GM21529 (cell line): ENCODE measurements at regions not wholly inside any gene's neighbourhood (a gene's known extent, or its start where the extent isn't known, plus 50 kb on each side); places are given as distances from the start of the nearest gene placed in this dataset.

Experiments used
- ATAC-seq: cut with Tn5 transposase; IDR thresholded peaks from one replicate; pipeline ENCODE4 v1.9.1; 2021; ENCODE audit not compliant: unreplicated experiment

DNA sequence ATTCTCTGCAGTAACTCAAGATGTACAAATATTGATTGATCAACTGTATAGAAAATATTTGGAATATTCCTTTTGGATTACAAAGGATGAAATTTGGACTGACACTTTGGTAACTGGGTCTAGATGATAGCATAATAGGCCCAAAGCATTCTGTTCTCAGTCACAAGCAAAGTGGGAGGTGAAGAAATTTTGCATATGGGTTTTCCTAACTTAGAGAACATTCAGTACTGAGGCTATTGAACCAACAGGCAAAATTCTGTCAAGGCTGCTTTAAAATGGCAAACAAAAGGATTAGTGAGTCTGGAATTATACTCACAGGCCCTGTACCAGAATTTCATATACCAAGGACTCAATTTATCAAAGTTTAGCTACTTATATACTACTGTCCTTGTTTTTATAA, 1020.6 kb downstream of the TLE4 start:
- no peak for ATAC-seq

DNA sequence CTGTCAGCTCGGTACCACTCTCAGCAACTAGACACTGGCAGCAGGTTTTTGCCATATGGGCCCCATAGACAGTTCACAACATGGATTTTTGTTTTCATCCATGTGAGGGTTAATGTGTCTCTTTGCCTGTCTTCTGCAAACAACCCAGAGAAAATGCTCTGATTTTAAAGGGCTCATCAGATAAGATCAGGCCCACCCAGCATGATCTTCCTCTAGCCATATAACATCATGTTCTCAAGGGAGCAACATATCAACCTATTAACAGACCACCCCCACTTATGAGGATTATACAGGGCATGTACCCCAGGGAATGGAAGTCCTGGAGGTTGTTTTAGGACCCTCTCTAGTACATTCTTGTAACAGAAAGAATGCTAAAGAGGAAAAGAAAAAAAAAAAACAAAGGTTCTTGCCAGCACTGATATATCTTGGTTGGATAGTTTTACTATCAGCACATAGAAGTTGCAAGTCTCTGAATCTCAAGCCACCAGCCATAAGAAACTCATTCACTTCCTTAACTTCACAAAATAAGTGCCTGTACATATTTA, 1015.1 kb downstream of the TLE4 start:
- no peak for ATAC-seq

DNA sequence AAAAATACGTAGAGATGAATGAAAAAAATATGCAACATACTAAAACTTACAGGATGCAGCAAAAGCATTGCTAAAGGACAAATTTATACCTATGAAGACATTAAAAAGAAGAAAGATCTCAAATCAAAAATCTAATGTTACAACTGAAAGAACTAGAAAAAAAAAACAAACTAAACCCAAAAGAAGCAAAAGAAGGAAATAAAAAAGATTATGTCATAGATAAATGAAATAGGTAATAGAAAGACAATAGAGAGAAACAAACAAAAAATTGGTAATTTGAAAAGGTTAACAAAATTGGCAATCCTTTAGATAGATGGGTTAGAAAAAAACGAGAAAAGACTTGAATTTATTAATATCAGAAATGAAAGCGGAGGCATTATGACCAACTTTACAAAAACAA, 1000.2 kb downstream of the TLE4 start:
- ATAC-seq: no peak

DNA sequence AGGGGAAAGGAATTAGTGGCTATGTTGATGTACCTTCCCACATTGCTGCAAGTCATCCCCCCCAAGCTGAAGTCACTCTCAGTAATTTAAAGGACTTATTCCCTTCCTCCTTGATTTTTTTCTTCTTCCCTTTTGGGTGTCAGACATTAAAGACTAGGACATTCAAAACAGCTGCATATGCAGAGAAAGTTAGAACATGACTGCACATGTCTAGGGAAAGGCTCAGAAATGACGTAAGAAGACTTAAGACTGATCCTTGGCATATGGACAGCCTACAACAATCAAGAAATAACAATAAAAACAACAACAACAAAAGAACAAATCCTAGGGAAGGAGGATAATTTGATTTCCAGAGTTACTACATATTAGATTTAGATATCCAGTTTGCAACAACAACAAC, 997.5 kb downstream of the TLE4 start:
- no peak for ATAC-seq

DNA sequence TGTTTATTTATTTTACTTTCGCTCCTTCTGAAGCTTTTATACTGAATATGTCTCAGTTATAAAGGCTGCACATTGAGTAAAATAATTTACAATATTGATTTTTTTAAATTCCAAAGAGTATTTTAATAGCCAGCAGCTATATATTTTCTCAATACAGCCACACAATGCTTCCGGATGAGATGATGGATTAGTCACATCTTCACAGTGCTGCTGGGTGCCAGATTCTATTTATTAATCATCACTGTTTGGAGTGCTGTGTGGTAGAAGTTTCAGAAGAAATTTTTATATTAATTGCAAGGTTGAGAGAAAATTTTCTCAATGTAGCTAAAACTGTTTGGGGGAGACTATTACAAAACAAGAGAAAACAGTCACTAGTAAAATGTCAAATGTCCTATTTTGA, 989.8 kb downstream of the TLE4 start:
- no peak for ATAC-seq

DNA sequence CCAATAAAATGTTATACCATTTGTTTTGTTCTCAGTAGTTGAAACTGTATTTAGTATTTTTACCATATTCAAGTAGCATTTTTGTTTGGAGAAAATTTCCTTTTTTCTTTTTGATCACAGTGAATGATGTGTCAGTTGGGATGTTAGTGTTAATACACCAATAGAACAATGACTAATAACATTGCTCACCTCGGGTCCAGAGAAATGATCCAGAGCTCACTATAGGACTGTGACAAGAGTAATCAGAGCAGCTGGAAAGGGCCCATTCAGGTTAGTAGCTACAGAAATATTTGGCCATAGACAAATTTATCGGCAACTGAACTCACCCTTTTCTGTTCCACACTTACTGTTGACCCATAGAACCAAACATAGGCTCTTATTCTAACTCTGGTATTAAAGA, 989.2 kb downstream of the TLE4 start:
- no peak for ATAC-seq

DNA sequence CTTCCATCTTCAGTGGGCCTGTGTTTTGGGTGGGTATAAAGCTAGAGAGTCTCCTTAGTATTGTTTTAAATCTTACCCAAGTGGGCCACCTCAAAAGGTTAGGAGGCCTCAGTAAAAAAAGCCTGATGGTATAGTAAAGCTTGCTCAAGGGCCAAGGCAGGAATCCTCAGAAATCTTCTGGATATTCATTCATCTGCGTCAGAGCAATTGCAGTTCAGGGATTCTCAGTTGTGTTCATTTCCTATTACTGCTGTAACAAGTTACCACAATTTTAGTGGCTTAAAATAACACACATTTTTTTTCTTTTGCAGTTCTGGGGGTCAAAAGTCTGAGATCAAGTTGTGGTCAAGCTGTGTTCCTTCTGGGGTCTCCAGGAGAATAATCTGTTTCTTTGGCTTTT, 985.5 kb downstream of the TLE4 start:
- ATAC-seq: no peak

DNA sequence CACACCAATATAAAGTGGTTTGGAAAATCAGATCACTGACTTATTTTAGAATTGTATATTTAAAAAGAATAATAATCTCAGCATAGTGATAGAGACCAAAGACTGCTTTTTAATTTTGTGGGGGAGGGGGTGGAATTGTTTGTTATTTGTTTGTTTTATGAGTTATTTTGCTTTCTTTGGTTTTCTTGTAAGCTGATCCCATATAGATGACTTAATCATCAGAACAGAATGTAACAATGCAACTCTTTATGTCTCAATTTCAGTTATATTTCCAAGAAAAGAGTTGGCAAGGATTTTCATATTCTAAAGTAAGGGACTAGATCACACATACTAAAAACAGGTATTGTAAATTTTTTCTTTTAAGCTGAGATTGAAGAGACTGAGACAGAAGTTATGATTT, 984.9 kb downstream of the TLE4 start:
- no peak for ATAC-seq

DNA sequence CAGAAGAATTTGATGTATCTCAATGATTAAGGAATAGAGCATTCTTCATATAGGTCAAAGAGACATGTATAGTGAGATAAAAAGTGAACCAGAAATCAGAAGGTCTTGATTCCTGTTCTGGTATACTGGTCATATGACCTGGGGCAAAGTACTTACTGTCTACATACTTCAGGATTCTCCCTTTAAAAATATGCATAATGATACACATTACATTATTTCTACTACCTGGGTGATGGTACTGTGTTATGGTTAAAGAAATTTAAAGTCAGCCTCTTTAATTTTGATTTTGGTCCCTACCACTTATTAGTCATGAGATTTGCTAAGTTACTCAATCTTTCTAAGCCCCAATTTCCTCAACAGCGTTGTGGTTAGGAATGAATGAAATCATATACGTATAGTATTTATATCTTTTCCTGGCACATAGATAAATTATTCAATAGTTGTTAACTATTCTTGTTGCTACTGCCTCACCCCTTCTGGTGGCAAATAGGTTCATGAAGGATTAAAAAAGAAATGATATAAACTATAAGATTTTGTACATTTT, 984.1 kb downstream of the TLE4 start:
- no peak for ATAC-seq

DNA sequence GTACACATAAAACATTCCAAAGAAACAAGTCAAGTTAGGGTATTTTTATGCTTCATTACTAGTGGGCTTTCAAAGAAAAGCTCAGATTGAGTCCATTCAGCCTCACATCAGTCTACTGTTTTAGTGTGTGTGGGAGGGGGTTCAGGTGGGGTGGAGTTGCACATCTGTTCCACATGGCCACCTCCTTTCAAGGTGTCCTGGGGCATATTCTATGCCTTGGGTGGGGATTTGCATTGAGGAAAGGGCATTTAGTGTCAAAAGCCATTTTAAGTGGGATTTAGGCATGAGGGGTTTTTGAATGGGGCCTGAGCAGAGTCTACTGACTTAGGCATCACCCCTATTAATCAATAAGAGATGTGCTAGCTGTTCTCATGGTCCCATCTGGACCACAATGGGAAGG, 983.1 kb downstream of the TLE4 start:
- no peak for ATAC-seq

DNA sequence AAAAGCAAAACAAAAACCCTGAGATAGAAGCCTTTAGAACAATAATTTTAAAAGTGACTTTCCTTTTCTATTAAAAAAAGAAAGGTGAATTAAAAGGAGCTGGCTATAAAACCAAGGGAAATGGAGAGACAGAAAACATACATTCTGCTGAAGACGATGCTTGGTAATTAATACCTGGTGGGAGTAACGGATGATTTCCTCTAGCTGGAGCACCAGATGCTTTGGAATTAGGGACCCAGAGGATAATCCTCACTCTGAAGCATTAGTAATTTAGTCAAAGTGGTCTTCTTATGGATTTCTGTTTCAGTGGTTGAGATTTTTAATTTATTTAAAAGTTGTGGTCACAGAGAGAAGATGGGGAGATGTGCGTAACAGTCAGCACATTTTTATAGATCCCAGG, 982.5 kb downstream of the TLE4 start:
- no peak for ATAC-seq

DNA sequence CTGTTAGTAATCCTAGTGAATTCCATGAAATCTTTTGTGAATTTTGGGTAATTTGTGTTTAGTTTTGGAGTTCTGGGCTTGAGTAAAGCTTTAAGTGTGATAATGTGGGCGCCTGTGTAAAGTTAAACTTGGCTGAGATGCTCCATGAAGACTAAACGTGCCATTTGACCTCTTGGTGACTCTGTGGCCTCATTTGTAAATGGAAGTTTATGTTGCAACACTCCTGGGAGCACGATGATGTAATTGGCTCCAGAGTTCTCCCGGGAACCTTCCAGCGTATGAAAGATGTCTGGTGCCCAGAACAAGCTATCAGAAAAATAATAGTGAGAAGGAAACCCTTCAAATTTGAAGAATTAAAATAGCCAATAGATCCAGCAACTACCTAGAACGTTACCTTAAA, 981.2 kb downstream of the TLE4 start:
- no peak for ATAC-seq

DNA sequence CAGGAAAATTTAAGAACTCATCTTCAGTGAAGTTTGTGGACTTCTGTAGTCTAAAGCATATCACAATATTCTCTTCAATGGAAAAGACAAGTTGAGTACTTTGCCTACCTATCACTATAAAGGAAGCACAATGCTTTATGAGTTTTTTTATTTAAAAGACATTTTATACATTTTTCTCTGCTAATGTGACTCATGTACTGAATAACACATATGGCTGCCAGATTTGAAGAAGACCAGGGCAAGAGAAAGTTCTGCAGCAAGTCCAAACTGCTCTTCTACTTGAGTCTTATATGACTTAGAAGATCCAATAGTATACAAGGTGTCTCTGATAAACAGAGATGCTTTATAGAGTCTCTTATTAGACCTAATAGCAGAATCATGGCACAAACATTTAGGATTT, 978.4 kb downstream of the TLE4 start:
- ATAC-seq: no peak

DNA sequence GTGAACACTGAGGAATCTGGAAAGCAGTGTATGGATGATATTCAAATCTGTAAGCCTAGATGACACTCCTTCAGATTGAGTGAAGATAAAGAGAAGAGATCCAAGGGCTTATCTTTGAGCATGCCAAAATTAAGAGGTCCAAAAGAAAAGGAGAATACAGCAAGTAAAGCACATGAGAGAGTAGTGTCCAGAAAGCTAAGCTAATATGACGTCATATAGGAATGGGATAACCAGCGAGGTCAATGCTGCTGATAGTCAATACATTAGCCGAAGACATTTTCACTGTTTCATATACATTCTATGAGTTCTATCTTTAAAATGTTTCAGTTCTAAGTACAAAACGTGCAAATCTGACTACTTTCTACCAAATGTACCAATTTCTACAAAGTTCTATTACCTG, 975.8 kb downstream of the TLE4 start:
- ATAC-seq: no peak

DNA sequence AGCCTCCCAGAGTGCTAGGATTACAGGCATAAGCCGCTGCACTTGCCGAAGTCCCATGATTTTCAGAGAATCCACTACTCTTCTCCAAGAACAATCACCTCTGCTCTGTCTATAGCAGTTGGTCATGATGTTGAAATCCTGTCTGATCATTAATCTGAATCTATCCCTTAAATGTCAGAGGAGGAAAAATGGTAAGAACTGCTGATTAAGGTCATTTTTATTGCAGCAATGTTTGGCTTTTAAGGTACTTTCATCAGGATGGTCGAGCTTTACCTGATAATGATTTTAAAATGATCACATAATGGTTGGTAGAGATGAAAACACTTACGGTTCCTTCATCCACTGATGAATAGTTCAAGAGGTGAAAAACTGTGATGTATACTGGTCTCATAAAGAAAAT, 968.6 kb downstream of the TLE4 start:
- ATAC-seq: no peak

DNA sequence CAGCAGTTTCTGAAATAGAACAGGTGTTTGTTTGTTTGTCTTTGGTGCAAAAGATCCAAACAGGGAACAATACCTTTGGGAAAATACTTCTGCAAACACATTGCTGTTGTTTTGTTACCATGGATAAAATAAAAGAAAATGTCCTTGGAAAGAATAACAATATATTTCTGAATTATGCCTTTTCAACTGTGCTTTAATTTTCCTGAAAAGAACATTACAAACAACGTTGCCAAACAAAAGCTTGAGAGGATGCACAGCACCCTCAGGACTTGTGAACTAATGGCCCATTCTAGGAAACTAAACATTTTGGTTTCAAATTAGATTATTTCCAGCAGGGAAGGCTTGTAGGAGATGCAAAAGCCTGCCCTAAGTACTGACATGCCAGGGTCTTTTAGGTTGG, 967.2 kb downstream of the TLE4 start:
- ATAC-seq: no peak

DNA sequence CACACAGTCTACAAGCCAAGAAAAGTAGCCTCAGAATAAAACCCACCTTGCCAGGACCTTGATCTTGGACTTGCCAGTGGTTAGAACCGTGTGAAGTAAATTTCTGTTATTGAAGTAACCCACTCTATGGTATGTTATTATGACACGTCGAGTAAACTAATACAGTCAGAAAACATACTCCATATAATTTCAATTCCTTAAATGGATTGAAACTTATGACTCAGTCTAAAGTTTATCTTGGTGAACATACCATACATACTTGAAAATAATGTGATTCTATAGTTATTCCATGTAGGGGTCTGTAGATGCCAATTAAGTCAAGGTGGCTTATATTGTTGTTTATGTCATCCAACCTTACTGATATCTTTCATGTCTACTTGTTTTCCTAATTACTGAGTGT, 950.7 kb downstream of the TLE4 start:
- no peak for ATAC-seq

DNA sequence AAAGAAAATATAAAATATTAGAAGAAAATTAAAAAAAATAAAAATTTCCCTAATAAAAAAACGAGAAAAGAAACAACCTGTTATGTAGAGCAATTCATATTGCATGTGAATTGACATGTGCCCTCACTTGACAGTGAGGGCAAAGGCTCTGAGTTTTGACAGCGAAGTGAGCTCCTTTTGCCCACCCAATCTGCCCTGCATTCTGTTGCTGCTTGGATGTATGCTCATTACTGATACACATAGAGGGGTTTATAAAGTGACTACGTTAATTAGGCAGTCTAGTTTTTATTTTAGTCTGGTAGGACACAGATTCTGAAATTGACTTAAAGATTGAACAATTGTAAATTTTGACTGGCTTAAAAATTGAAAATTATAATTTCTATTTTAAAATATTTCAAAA, 949.4 kb downstream of the TLE4 start:
- no peak for ATAC-seq

DNA sequence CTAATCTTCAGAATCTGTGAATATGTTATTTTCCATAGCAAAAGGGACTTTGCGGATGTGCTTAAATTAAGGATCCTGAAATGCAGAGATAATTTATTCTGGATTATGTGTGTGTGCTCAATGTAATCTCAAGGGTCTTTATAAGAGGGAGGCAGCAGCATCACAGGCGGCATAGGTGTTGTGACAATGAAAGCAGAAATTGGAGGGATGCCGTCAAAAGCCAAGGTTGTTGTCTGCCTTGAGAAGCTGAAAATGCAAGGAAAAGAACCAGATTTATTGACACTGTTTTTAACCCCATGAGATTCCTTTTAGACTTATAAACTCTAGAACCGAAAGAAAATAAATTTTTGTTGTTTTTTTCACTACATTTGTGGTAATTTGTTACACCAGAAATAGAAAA, 948.5 kb downstream of the TLE4 start:
- ATAC-seq: no peak

DNA sequence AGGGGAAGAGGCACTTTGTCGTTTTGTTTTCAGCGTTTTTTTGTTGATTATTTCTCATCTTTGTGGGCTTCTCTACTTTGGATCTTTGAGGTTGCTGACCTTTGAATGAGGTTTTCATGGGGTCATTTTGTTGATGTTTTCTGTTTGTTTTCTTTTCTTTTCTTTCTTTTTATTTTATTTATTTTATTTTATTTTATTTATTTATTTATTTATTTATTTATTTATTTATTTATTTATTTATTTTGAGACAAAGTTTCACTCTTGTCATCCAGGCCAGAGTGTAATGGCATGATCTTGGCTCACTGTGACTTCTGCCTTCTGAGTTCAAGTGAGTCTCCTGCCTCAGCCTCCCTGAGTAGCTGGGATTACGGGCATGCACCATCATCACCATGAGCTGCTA, 946.7 kb downstream of the TLE4 start:
- ATAC-seq: no peak

DNA sequence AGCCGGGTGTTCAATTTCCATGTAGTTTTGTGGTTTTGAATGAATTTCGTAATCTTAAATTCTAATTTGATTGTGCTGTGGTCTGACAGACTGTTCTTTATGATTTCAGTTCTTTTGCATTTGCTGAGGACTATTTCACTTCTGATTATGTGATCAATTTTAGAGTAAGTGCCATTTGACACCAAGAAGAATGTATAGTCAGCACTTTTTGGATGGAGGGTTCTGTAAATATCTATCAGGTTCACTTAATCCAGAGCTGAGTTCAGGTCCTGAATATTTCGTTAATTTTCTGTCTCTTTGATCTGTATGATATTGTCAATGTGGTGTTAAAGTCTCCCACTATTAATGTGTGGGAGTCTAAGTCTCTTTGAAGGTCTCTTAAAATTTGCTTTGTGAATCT, 944.9 kb downstream of the TLE4 start:
- no peak for ATAC-seq

DNA sequence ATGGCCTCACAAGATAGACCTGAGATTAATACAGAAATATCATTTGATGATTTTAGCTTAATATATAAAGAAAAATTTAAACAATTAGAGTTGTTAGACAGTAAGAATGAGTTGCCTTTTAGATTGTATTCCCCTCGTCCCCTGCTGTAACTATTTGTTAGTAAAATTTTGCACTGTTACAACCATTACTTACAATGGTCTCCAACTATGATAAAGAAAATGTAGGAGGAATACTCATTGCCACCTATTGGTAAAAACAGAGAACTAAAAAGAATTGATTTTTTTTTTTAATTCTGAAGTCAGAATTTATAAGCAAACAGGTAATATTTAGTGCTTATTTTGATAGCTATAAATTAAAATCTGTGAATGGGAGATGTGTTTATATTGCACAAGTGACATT, 937.6 kb downstream of the TLE4 start:
- no peak for ATAC-seq

DNA sequence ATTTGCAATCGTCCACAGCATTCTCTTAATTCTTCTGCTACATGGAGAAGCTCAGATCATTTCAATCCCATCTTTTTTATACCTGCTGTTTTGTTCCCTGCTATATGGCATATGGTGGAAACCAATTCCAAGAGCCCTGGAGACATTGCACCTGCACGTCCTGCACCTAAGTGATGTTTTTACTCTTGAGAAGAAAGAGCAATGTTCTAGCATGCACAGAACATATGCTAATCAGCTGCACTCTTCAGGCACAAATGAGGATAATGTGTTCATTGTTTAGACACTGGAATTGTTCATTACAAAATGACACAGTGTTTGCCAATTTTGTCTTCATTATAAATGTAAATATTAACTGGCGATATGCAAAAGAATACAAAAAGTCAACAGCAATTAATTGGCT, 935.8 kb downstream of the TLE4 start:
- ATAC-seq: no peak
